Caco-2 (cell line): ENCODE measurements at regions not wholly inside any gene's neighbourhood (a gene's known extent, or its start where the extent isn't known, plus 50 kb on each side); places are given as distances from the start of the nearest gene placed in this dataset.

Experiments
- BruUV-seq: library from RNA; stranded (reverse); fragments of 400-500 nt; replicated peaks from 2 replicates; lab custom pipeline; 2021; lab: Mats Ljungman, UMichigan
- CTCF ChIA-PET: fragments of 300-600 bp; sonication (Branson Sonifier 250); formaldehyde crosslinking; loops from one replicate; lab custom pipeline; 2022; ENCODE audit warnings: antibody characterized with exemption; lab: Charles Lee
- POLR2A ChIA-PET: fragments of 300-600 bp; sonication (Branson Sonifier 250); formaldehyde crosslinking; loops from one replicate; lab custom pipeline; 2022; ENCODE audit warnings: antibody characterized with exemption; lab: Charles Lee
- DNase-seq, 2 experiments: peaks; one replicate each; pipeline versions ENCODE4 v3.0.0 to v3.0.0-alpha.2; 2020 to 2022
- H3K27me3 ChIP-seq: replicated peaks from 2 replicates; pipeline ENCODE4 v1.6.0; 2011; ENCODE audit warnings: low read length; ENCODE audit not compliant: control insufficient read depth, insufficient read depth
- H3K36me3 ChIP-seq: 2 replicates; pipeline ENCODE4 v1.5.1; 2011; ENCODE audit warnings: low read length; ENCODE audit not compliant: control insufficient read depth, insufficient read depth
- H3K4me1 ChIP-seq: fragments of 250-450 bp; sonication (Bioruptor Pico); 2 replicates; pipeline ENCODE4 v1.5.1; 2020; ENCODE audit warnings: mild to moderate bottlenecking
- H3K4me3 ChIP-seq: 2 replicates; pipeline ENCODE4 v1.5.1; 2011; ENCODE audit warnings: low read depth, mild to moderate bottlenecking, control low read depth, low read length
- H3K9me3 ChIP-seq: fragments of 250-450 bp; sonication (Bioruptor Pico); 2 replicates; pipeline ENCODE4 v1.5.1; 2020; ENCODE audit warnings: mild to moderate bottlenecking, moderate library complexity
- H3K27ac Mint-ChIP-seq: one replicate; pipeline ENCODE4 v1.8.0; 2022; ENCODE audit warnings: mixed read lengths; ENCODE audit not compliant: unreplicated experiment
- H3K27me3 Mint-ChIP-seq: one replicate; pipeline ENCODE4 v1.8.0; 2022; ENCODE audit warnings: mixed read lengths; ENCODE audit not compliant: insufficient read depth, unreplicated experiment
- H3K36me3 Mint-ChIP-seq: one replicate; pipeline ENCODE4 v1.8.0; 2022; ENCODE audit warnings: mild to moderate bottlenecking, mixed read lengths; ENCODE audit not compliant: insufficient read depth, unreplicated experiment
- H3K4me1 Mint-ChIP-seq: one replicate; pipeline ENCODE4 v1.8.0; 2022; ENCODE audit warnings: low read depth, mixed read lengths; ENCODE audit not compliant: unreplicated experiment
- H3K4me3 Mint-ChIP-seq: one replicate; pipeline ENCODE4 v1.8.0; 2022; ENCODE audit warnings: mild to moderate bottlenecking, moderate library complexity, mixed read lengths; ENCODE audit not compliant: unreplicated experiment
- H3K9me3 Mint-ChIP-seq: one replicate; pipeline ENCODE4 v1.8.0; 2022; ENCODE audit warnings: mixed read lengths; ENCODE audit not compliant: unreplicated experiment
- CTCF ChIP-seq, 2 experiments: fragments of 200-600 bp in 1 of 2; IDR thresholded peaks; 1 replicate in 1 of 2; 2 replicates in 1 of 2; pipeline versions ENCODE4 v1.5.1 to v1.8.0; 2011 to 2022; ENCODE audit warnings: antibody characterized with exemption in 1 of 2, control low read depth in 1 of 2, inconsistent platforms in 1 of 2, low read depth in 1 of 2, low read length in 1 of 2, mild to moderate bottlenecking in 1 of 2, moderate library complexity in 1 of 2; ENCODE audit not compliant: insufficient read depth in 1 of 2, severe bottlenecking in 1 of 2, unreplicated experiment in 1 of 2
- intact Hi-C: fragments of 100-400 bp; cut with micrococcal nuclease; formaldehyde crosslinking; loops from one replicate; pipeline ENCODE4 v1.10.0; 2022; ENCODE audit not compliant: unreplicated experiment

DNA sequence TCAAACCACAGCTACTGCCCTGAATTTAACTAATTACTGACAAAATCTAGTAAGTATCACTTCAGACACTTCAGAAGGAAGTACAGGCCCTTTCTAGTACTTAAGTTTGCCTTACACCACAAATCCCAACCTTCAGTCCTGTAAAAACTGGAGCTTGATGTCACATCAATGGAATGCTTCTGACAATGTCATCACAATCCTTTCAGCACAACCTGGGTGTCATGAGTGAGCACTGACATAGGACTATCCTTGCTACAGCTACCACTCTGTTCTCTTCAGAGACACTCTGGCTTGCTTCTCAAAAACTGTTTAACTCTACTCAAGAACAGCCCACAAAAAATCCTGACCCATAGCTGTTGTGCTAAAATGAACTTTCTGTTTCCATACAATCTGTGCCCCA lies 108.2 kb downstream of the RRM1 start:
- TF ChIP-seq CTCF (IDR thresholded peaks at IDR 0.05; ENCODE audit: insufficient read depth in 1 of 2, low read depth in 1 of 2, low read length in 1 of 2, severe bottlenecking in 1 of 2, unreplicated experiment in 1 of 2): no peak
- Mint-ChIP-seq H3K4me3 (no peak overlapping the region), H3K36me3 (no peaks in the 10 kb centered on the region), H3K27ac (no peak overlapping the region), H3K27me3 (peaks cover 3% of the 10 kb centered on the region), H3K4me1 (no peaks in the 10 kb centered on the region), H3K9me3 (no peaks in the 10 kb centered on the region)
- DNase-seq: no peak
- no peaks in the 10 kb centered on the region for H3K27me3 ChIP-seq
- intact Hi-C loops: no loop called here
- H3K4me3 ChIP-seq: no peak overlapping the region
- BruUV-seq: no TSS peak
- H3K9me3 ChIP-seq: no peaks in the 10 kb centered on the region; the same call in 1 of the 2 replicates
- ChIA-PET CTCF (no interaction called here), POLR2A (no interaction called here)
- H3K4me1 ChIP-seq: no peaks in the 10 kb centered on the region
- H3K36me3 ChIP-seq: no peaks in the 10 kb centered on the region

DNA sequence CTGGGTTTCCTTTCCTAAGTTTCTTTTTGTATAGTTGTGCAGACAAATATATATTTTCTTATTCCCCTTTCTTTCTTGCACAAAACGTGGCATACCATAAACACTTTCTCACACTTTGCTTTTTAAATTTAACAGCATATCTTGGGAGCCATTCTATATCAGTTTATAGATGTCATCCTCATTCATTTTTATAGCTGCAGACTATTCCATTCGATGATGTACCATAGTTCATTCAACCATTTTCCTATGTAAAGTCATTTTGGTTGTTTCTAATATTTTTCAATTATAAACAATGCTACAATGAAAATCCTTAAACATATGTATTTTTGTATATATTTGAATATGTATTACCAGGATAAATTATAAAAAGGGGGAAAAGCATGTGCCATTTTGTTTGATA lies 102.5 kb downstream of the RRM1 start:
- no TSS peak for BruUV-seq
- TF ChIP-seq CTCF (IDR thresholded peaks at IDR 0.05; ENCODE audit: insufficient read depth in 1 of 2, low read depth in 1 of 2, low read length in 1 of 2, severe bottlenecking in 1 of 2, unreplicated experiment in 1 of 2): no peak
- Mint-ChIP-seq H3K36me3 (no peaks in the 10 kb centered on the region), H3K4me1 (peaks cover 7% of the 10 kb centered on the region), H3K9me3 (no peaks in the 10 kb centered on the region), H3K27ac (no peak overlapping the region), H3K27me3 (no peaks in the 10 kb centered on the region), H3K4me3 (no peak overlapping the region)
- ChIA-PET POLR2A (no interaction called here), CTCF (interaction anchor here (0.7 kb wide), 1 partner anchor 10 kb away, joined by 3 read pairs; no protein-coding TSS in a partner anchor)
- DNase-seq: no peak
- Histone ChIP-seq H3K27me3 (no peaks in the 10 kb centered on the region), H3K9me3 (no peaks in the 10 kb centered on the region; the same call in 1 of the 2 replicates), H3K4me3 (no peak overlapping the region), H3K4me1 (no peaks in the 10 kb centered on the region), H3K36me3 (no peaks in the 10 kb centered on the region)
- intact Hi-C loops: no loop called here

- no peak for DNase-seq
- Mint-ChIP-seq H3K4me3 (no peak overlapping the region), H3K27me3 (no peaks in the 10 kb centered on the region), H3K9me3 (no peaks in the 10 kb centered on the region), H3K4me1 (peaks cover 7% of the 10 kb centered on the region), H3K36me3 (no peaks in the 10 kb centered on the region), H3K27ac (no peak overlapping the region)
- ChIA-PET POLR2A (no interaction called here), CTCF (no interaction called here)
- H3K4me1 ChIP-seq: no peaks in the 10 kb centered on the region
- no peaks in the 10 kb centered on the region; the same call in 1 of the 2 replicates for H3K9me3 ChIP-seq
- no peaks in the 10 kb centered on the region for H3K36me3 ChIP-seq
- no peak for TF ChIP-seq CTCF (IDR thresholded peaks at IDR 0.05; ENCODE audit: insufficient read depth in 1 of 2, low read depth in 1 of 2, low read length in 1 of 2, severe bottlenecking in 1 of 2, unreplicated experiment in 1 of 2)
- no TSS peak for BruUV-seq
- no peak overlapping the region for H3K4me3 ChIP-seq
- intact Hi-C loops: no loop called here
- H3K27me3 ChIP-seq: no peaks in the 10 kb centered on the region
Measured at GRCh38 chr11:4195909-4196308, 101.3 kb downstream of the RRM1 start.
